Endodermal cell (in vitro differentiated cells): ENCODE measurements at regions not wholly inside any gene's neighbourhood (a gene's known extent, or its start where the extent isn't known, plus 50 kb on each side); places are given as distances from the start of the nearest gene placed in this dataset.

Experiments used
- DNase-seq: peaks from one replicate; pipeline ENCODE4 v3.0.0-alpha.2; 2017
- H3K27ac ChIP-seq: 2 replicates; pipeline ENCODE4 v1.5.1; 2013; ENCODE audit warnings: mild to moderate bottlenecking, low read depth, low read length, moderate library complexity
- H3K27me3 ChIP-seq: 2 replicates; pipeline ENCODE4 v1.6.1; 2013; ENCODE audit warnings: mild to moderate bottlenecking, low read length, moderate library complexity; ENCODE audit not compliant: insufficient read depth, control insufficient read depth, poor library complexity, severe bottlenecking
- H3K36me3 ChIP-seq: 2 replicates; pipeline ENCODE4 v1.7.0; 2013; ENCODE audit warnings: mild to moderate bottlenecking, low read length, moderate library complexity; ENCODE audit not compliant: control insufficient read depth, insufficient read depth
- H3K4me1 ChIP-seq: one replicate; pipeline ENCODE4 v1.7.0; 2013; ENCODE audit warnings: low read length; ENCODE audit not compliant: control insufficient read depth, insufficient read depth
- H3K4me3 ChIP-seq: 2 replicates; pipeline ENCODE4 v1.5.1; 2013; ENCODE audit warnings: mild to moderate bottlenecking, low read length, moderate library complexity
- H3K9ac ChIP-seq: 2 replicates; pipeline ENCODE4 v1.6.1; 2013; ENCODE audit warnings: mild to moderate bottlenecking, low read length, moderate library complexity; ENCODE audit not compliant: poor library complexity, severe bottlenecking; ENCODE audit errors: extremely low read depth
- H3K9me3 ChIP-seq: 2 replicates; pipeline ENCODE4 v1.6.1; 2013; ENCODE audit warnings: mild to moderate bottlenecking, low read length, moderate library complexity; ENCODE audit not compliant: control insufficient read depth
- H3K27ac Mint-ChIP-seq: 2 replicates; pipeline ENCODE4 v1.8.0; 2020; ENCODE audit warnings: mixed read lengths
- H3K27me3 Mint-ChIP-seq: 2 replicates; pipeline ENCODE4 v1.8.0; 2021; ENCODE audit warnings: mild to moderate bottlenecking, mixed read lengths; ENCODE audit not compliant: insufficient read depth
- H3K36me3 Mint-ChIP-seq: 2 replicates; pipeline ENCODE4 v1.8.0; 2020; ENCODE audit warnings: low read depth, mixed read lengths
- H3K4me1 Mint-ChIP-seq: 2 replicates; pipeline ENCODE4 v1.8.0; 2020; ENCODE audit warnings: mixed read lengths
- H3K4me3 Mint-ChIP-seq: 2 replicates; pipeline ENCODE4 v1.8.0; 2020; ENCODE audit warnings: mild to moderate bottlenecking, moderate library complexity, mixed read lengths
- H3K9me3 Mint-ChIP-seq: 2 replicates; pipeline ENCODE4 v1.8.0; 2020; ENCODE audit warnings: mild to moderate bottlenecking, mixed read lengths
- WGBS, 2 experiments: methylation state at CpG; one replicate each; pipeline versions ENCODE4 v1.1.5 to v1.1.7; 2013; ENCODE audit warnings: missing lambda C conversion rate in 2 of 2, mixed read lengths in 1 of 2; ENCODE audit not compliant: insufficient coverage in 1 of 2, insufficient read length in 1 of 2; 5-methylcytosine and 5-hydroxymethylcytosine counted together
- TF ChIP-seq, protein P1 (sequence below): fragments of 200-600 bp; sonication (generic); conservative IDR thresholded peaks from 2 replicates; pipeline ENCODE4 v1.5.0; 2021; ENCODE audit warnings: antibody characterized with exemption, mild to moderate bottlenecking

- Histone ChIP-seq H3K9ac (no peak overlapping the region), H3K4me1 (no peaks in the 10 kb centered on the region), H3K4me3 (no peak overlapping the region), H3K9me3 (no peaks in the 10 kb centered on the region), H3K36me3 (no peaks in the 10 kb centered on the region), H3K27me3 (no peaks in the 10 kb centered on the region), H3K27ac (no peak overlapping the region)
- H3K36me3 Mint-ChIP-seq: no peaks in the 10 kb centered on the region
- peaks cover 9% of the 10 kb centered on the region for H3K4me1 Mint-ChIP-seq
- no peaks in the 10 kb centered on the region for H3K9me3 Mint-ChIP-seq
- no peak overlapping the region for H3K4me3 Mint-ChIP-seq
- TF ChIP-seq, protein P1, sequence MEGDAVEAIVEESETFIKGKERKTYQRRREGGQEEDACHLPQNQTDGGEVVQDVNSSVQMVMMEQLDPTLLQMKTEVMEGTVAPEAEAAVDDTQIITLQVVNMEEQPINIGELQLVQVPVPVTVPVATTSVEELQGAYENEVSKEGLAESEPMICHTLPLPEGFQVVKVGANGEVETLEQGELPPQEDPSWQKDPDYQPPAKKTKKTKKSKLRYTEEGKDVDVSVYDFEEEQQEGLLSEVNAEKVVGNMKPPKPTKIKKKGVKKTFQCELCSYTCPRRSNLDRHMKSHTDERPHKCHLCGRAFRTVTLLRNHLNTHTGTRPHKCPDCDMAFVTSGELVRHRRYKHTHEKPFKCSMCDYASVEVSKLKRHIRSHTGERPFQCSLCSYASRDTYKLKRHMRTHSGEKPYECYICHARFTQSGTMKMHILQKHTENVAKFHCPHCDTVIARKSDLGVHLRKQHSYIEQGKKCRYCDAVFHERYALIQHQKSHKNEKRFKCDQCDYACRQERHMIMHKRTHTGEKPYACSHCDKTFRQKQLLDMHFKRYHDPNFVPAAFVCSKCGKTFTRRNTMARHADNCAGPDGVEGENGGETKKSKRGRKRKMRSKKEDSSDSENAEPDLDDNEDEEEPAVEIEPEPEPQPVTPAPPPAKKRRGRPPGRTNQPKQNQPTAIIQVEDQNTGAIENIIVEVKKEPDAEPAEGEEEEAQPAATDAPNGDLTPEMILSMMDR: no peak
- H3K27ac Mint-ChIP-seq: no peak overlapping the region
- no peak for DNase-seq
- WGBS, 2 experiments: 95 to 100% methylated on average over 2 to 5 of the region's 6 CpGs
- no peaks in the 10 kb centered on the region for H3K27me3 Mint-ChIP-seq
Measured at GRCh38 chr10:4054656-4055435, 269.8 kb upstream of the KLF6 start.

GRCh38 chr10:4053940-4054339, 268.9 kb upstream of the KLF6 start:
- Mint-ChIP-seq H3K9me3 (no peaks in the 10 kb centered on the region), H3K27me3 (no peaks in the 10 kb centered on the region), H3K4me1 (peaks cover 9% of the 10 kb centered on the region), H3K4me3 (no peak overlapping the region), H3K27ac (no peak overlapping the region), H3K36me3 (no peaks in the 10 kb centered on the region)
- Histone ChIP-seq H3K36me3 (no peaks in the 10 kb centered on the region), H3K4me3 (no peak overlapping the region), H3K9me3 (no peaks in the 10 kb centered on the region), H3K27ac (no peak overlapping the region), H3K9ac (no peak overlapping the region), H3K4me1 (no peaks in the 10 kb centered on the region), H3K27me3 (no peaks in the 10 kb centered on the region)
- 94 to 97% methylated on average over 4 to 8 of the region's 8 CpGs for WGBS, 2 experiments
- TF ChIP-seq, protein P1: no peak
- no peak for DNase-seq

- Histone ChIP-seq H3K9me3 (no peaks in the 10 kb centered on the region), H3K4me3 (no peak overlapping the region), H3K27me3 (no peaks in the 10 kb centered on the region), H3K36me3 (no peaks in the 10 kb centered on the region), H3K27ac (no peak overlapping the region), H3K4me1 (peaks cover 12% of the 10 kb centered on the region), H3K9ac (no peak overlapping the region)
- WGBS, 2 experiments: 95 to 100% methylated on average over 1 to 9 of the region's 9 CpGs
- Mint-ChIP-seq H3K9me3 (no peaks in the 10 kb centered on the region), H3K4me3 (no peak overlapping the region), H3K27me3 (no peaks in the 10 kb centered on the region), H3K27ac (no peak overlapping the region), H3K36me3 (no peaks in the 10 kb centered on the region), H3K4me1 (peaks cover 9% of the 10 kb centered on the region)
- TF ChIP-seq, protein P1: no peak
- DNase-seq: no peak
Measured at GRCh38 chr10:4051641-4052151, 266.7 kb upstream of the KLF6 start.
